ENCODE measurements at regions not wholly inside any gene's neighbourhood (a gene's known extent, or its start where the extent isn't known, plus 50 kb on each side); places are given as distances from the start of the nearest gene placed in this dataset.

DNA sequence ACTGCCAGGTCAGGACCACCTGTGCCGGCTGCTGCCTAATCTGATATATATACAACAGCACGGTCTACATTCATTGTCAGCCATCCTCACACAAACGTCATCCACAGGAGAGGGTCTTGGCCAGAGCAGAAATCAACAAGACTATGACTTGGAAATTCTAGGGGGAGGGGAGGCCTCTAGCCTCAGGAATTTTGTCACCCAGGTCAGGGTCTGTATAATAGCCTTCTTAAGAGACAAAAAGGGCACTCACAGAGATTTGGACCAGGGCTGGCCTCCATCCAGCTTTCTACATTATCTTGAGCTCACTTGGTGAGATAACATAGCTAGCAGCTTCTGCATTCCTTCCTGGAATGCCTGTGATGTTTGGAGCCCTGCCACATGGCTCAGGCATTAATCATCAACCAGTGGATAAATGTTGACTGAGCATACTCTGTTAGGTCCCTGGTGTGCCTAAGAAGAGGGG is 50.4 kb upstream of the CTIF start:
- no peak overlapping the region for H3K4me3 ChIP-seq (ENCODE audit: low read depth in 1 of 2, low read length in 1 of 2)
- no peak overlapping the region for H3K27ac ChIP-seq

DNA sequence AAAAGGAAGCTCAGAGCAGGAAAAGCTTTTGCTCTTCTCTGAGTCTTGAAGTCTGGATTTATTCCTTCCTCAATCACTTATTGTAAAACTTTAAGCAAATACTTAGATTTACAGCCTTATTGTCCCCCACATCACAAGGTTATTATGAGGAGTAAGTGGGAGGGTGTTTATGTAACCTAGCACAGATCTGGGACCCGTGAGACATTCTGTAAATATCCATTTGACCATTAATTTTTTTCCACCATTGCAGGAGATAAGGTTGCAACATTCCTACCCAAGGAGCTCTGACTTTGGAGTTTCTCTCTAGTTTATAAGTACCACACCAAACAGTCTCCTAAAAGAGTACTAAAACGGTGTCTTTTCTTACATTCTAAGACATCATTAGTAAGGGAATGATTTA is 52.1 kb upstream of the CTIF start:
- no peak overlapping the region for H3K27ac ChIP-seq
- no peaks in the 10 kb centered on the region for H3K9me3 ChIP-seq
- no peaks in the 10 kb centered on the region for H3K4me1 ChIP-seq (ENCODE audit: control insufficient read depth in 1 of 2, insufficient read depth in 1 of 2, low read depth in 1 of 2, low read length in 1 of 2)
- H3K36me3 ChIP-seq: no peaks in the 10 kb centered on the region
- TF ChIP-seq, protein P1, sequence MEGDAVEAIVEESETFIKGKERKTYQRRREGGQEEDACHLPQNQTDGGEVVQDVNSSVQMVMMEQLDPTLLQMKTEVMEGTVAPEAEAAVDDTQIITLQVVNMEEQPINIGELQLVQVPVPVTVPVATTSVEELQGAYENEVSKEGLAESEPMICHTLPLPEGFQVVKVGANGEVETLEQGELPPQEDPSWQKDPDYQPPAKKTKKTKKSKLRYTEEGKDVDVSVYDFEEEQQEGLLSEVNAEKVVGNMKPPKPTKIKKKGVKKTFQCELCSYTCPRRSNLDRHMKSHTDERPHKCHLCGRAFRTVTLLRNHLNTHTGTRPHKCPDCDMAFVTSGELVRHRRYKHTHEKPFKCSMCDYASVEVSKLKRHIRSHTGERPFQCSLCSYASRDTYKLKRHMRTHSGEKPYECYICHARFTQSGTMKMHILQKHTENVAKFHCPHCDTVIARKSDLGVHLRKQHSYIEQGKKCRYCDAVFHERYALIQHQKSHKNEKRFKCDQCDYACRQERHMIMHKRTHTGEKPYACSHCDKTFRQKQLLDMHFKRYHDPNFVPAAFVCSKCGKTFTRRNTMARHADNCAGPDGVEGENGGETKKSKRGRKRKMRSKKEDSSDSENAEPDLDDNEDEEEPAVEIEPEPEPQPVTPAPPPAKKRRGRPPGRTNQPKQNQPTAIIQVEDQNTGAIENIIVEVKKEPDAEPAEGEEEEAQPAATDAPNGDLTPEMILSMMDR (IDR thresholded peaks at IDR 0.05): no peak
- no peak overlapping the region for H3K4me3 ChIP-seq (ENCODE audit: low read depth in 1 of 2, low read length in 1 of 2)
- H3K27me3 ChIP-seq: no peaks in the 10 kb centered on the region

More for the DNA sequence above, 50.4 kb upstream of the CTIF start:
- Histone ChIP-seq H3K4me1 (ENCODE audit: control insufficient read depth in 1 of 2, insufficient read depth in 1 of 2, low read depth in 1 of 2, low read length in 1 of 2) (peaks cover 0 to under 1% of the 10 kb centered on the region in 2 experiments), H3K36me3 (no peaks in the 10 kb centered on the region), H3K27me3 (no peaks in the 10 kb centered on the region), H3K9me3 (no peaks in the 10 kb centered on the region)
- TF ChIP-seq, protein P1 (IDR thresholded peaks at IDR 0.05): no peak

DNA sequence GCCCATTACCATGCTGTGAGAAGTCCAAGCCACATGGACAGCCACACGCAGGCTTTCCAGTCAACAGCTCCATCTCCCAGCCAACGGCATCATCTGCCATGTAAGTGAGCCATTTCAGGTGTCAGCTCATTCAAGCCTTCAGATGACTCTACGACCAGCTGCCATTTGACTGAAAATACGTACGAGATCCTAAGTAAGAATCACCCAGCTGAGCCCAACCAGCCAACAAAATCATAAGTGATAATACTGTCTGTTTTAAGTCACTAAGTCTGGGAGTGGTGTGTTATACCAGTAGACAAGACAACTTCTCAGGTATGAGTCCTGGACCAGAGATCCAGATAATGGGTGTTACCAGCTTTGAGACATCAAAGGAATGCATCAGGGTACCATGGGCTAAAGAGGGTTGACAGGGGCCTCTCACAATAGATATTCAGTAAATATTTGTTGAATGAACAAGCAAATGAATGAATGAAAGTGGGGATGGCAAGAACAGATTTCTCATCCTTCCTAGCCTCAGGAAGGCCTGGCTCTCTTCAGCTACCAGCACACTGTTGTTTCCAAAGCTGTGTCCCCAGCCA is 52.9 kb upstream of the CTIF start:
- no peaks in the 10 kb centered on the region for H3K9me3 ChIP-seq
- H3K36me3 ChIP-seq: no peaks in the 10 kb centered on the region
- no peak overlapping the region for H3K4me3 ChIP-seq (ENCODE audit: low read depth in 1 of 2, low read length in 1 of 2)
- no peak overlapping the region for H3K27ac ChIP-seq
- no peaks in the 10 kb centered on the region for H3K27me3 ChIP-seq
- TF ChIP-seq, protein P1 (IDR thresholded peaks at IDR 0.05): no peak
- H3K4me1 ChIP-seq (ENCODE audit: control insufficient read depth in 1 of 2, insufficient read depth in 1 of 2, low read depth in 1 of 2, low read length in 1 of 2): no peaks in the 10 kb centered on the region

DNA sequence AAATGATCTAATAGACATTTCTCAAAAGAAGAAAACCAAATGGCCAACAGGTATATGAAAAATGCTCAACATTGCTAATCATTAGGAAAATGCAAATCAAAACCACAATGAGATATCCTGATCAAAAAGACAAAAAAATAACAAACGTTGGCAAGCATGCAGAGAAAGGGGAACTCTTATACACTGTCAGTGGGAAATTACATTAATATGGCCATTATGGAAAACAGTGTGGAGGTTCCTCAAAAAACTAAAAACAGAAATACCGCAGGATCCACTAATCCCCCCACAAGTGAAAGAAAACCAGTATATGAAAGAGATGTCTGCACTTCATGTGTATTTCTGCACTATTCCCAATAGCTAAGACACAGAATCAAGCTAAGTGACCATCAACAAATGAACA is 57.7 kb upstream of the CTIF start:
- H3K9me3 ChIP-seq: no peaks in the 10 kb centered on the region
- H3K36me3 ChIP-seq: no peaks in the 10 kb centered on the region
- no peak overlapping the region for H3K27ac ChIP-seq
- no peak overlapping the region for H3K4me3 ChIP-seq (ENCODE audit: low read depth in 1 of 2, low read length in 1 of 2)
- TF ChIP-seq, protein P1 (IDR thresholded peaks at IDR 0.05): no peak
- H3K4me1 ChIP-seq (ENCODE audit: control insufficient read depth in 1 of 2, insufficient read depth in 1 of 2, low read depth in 1 of 2, low read length in 1 of 2): no peaks in the 10 kb centered on the region
- H3K27me3 ChIP-seq: no peaks in the 10 kb centered on the region

DNA sequence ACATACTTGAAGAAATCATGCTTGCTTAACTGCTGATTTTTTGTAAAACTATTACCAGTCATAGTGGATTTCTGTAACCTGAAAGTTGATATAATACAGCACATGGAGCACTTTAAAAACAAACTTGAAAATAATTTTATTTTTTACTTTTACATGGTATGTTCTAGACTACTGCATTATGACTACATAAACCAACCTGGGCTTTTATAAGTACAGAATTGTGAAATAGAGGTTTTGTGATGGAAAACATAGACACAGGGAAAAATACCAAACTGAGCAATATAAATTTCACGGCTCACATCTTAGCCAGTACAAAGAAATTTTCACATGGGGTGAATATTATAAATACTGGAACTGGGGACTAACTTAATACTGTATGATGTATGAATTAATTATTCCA is 59.3 kb upstream of the CTIF start:
- no peaks in the 10 kb centered on the region for H3K4me1 ChIP-seq (ENCODE audit: control insufficient read depth in 1 of 2, insufficient read depth in 1 of 2, low read depth in 1 of 2, low read length in 1 of 2)
- no peaks in the 10 kb centered on the region for H3K27me3 ChIP-seq
- TF ChIP-seq, protein P1 (IDR thresholded peaks at IDR 0.05): no peak
- no peak overlapping the region for H3K27ac ChIP-seq
- no peak overlapping the region for H3K4me3 ChIP-seq (ENCODE audit: low read depth in 1 of 2, low read length in 1 of 2)
- H3K9me3 ChIP-seq: no peaks in the 10 kb centered on the region
- no peaks in the 10 kb centered on the region for H3K36me3 ChIP-seq

All from neutrophil (primary cell).